ENCODE measurements at regions not wholly inside any gene's neighbourhood (a gene's known extent, or its start where the extent isn't known, plus 50 kb on each side); places are given as distances from the start of the nearest gene placed in this dataset.

GRCh38 chr5:105392710-105393149, 1830.1 kb upstream of the NUDT12 start:
- TF ChIP-seq, protein P1, sequence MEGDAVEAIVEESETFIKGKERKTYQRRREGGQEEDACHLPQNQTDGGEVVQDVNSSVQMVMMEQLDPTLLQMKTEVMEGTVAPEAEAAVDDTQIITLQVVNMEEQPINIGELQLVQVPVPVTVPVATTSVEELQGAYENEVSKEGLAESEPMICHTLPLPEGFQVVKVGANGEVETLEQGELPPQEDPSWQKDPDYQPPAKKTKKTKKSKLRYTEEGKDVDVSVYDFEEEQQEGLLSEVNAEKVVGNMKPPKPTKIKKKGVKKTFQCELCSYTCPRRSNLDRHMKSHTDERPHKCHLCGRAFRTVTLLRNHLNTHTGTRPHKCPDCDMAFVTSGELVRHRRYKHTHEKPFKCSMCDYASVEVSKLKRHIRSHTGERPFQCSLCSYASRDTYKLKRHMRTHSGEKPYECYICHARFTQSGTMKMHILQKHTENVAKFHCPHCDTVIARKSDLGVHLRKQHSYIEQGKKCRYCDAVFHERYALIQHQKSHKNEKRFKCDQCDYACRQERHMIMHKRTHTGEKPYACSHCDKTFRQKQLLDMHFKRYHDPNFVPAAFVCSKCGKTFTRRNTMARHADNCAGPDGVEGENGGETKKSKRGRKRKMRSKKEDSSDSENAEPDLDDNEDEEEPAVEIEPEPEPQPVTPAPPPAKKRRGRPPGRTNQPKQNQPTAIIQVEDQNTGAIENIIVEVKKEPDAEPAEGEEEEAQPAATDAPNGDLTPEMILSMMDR (IDR thresholded peaks at IDR 0.05) = no peak
- H3K4me3 ChIP-seq = no peak overlapping the region
- no peak overlapping the region for H3K27ac ChIP-seq
- no peak for DNase-seq (ENCODE audit: low spot score)

- Histone ChIP-seq H3K4me3 (no peak overlapping the region), H3K27ac (no peak overlapping the region)
- no peak for DNase-seq (ENCODE audit: low spot score)
- TF ChIP-seq, protein P1 (IDR thresholded peaks at IDR 0.05) = no peak
These were observed 1829.6 kb upstream of the NUDT12 start for GRCh38 chr5:105392122-105392709.

DNA sequence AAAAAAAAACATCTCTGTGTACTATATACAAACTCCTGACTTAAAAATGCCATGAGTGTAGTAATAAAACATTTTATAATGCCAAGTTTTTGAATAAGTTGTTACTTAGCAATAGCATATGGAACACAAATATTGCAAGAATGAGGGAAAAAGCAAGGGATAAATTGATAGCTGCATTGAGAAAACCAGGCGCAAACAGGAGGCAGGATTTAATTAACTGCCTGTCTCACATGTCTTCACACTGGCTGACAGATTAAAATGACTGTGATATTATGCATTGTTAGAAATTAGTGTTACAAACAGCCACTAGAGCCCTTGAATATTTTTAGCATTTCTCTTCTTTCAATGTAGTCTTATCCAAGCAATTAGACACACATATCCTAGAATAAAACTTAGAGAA, 1817.5 kb upstream of the NUDT12 start:
- Histone ChIP-seq H3K4me3 (no peak overlapping the region), H3K27ac (no peak overlapping the region)
- DNase-seq (ENCODE audit: low spot score) = no peak
- TF ChIP-seq, protein P1 (IDR thresholded peaks at IDR 0.05) = no peak

- TF ChIP-seq, protein P1 (IDR thresholded peaks at IDR 0.05) = no peak
- no peak overlapping the region for H3K4me3 ChIP-seq
These were observed 1808.6 kb upstream of the NUDT12 start for GRCh38 chr5:105371169-105371568.

DNA sequence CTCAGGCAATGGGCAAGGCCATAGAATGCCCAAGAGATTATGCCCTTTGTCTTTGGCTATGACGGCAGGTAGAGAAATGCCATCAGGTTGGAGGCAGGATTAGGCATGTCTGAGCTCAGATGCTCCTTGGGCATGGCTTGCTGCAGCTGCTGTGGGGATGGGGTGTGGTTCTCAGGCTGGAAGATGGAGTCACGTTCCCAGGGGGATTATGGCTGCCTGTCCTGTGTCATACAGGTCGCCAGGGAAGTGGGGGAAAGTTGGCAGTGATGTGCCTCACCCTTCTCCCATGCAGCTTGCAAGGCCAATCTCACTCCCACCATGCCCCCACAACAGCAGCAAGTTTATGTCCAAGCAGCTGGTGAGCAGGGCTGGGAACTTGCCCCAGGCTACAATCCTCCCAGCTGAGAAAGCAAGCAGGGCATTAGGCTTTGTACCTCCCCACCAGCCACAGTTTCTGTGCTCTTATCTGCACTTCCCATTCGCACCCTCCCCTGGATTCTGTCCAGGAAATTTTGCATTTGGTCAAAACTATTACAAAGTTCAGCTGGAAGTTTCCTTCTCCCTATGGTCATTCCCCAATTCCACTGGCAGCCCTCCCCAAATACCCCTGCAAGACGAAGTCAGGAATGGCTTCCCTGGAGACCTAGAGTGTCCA, 1788.0 kb upstream of the NUDT12 start:
- TF ChIP-seq, protein P1 (IDR thresholded peaks at IDR 0.05) = no peak
- no peak for DNase-seq (ENCODE audit: low spot score)
- no peak overlapping the region for H3K4me3 ChIP-seq
- no peak overlapping the region for H3K27ac ChIP-seq

More at GRCh38 chr5:105371169-105371568, 1808.6 kb upstream of the NUDT12 start:
- H3K27ac ChIP-seq = no peak overlapping the region
- no peak for DNase-seq (ENCODE audit: low spot score)

- no peak overlapping the region for H3K4me3 ChIP-seq
- DNase-seq (ENCODE audit: low spot score) = no peak
- no peak overlapping the region for H3K27ac ChIP-seq
- TF ChIP-seq, protein P1 (IDR thresholded peaks at IDR 0.05) = no peak
These were observed 1769.0 kb upstream of the NUDT12 start for GRCh38 chr5:105331558-105331957.

GRCh38 chr5:105330185-105330584, 1767.6 kb upstream of the NUDT12 start:
- H3K27ac ChIP-seq = no peak overlapping the region
- DNase-seq (ENCODE audit: low spot score) = no peak

More at GRCh38 chr5:105330185-105330584, 1767.6 kb upstream of the NUDT12 start:
- TF ChIP-seq, protein P1 (IDR thresholded peaks at IDR 0.05) = no peak
- no peak overlapping the region for H3K4me3 ChIP-seq
